GM12873 (cell line): ENCODE measurements at regions not wholly inside any gene's neighbourhood (a gene's known extent, or its start where the extent isn't known, plus 50 kb on each side); places are given as distances from the start of the nearest gene placed in this dataset.

ENCODE experiments used
- CTCF ChIP-seq: IDR thresholded peaks from 2 replicates; pipeline ENCODE4 v1.5.1; 2012; ENCODE audit warnings: low read depth, mild to moderate bottlenecking, moderate library complexity, low read length, control low read depth; ENCODE audit not compliant: insufficient read depth; ENCODE audit errors: missing control alignments

DNA sequence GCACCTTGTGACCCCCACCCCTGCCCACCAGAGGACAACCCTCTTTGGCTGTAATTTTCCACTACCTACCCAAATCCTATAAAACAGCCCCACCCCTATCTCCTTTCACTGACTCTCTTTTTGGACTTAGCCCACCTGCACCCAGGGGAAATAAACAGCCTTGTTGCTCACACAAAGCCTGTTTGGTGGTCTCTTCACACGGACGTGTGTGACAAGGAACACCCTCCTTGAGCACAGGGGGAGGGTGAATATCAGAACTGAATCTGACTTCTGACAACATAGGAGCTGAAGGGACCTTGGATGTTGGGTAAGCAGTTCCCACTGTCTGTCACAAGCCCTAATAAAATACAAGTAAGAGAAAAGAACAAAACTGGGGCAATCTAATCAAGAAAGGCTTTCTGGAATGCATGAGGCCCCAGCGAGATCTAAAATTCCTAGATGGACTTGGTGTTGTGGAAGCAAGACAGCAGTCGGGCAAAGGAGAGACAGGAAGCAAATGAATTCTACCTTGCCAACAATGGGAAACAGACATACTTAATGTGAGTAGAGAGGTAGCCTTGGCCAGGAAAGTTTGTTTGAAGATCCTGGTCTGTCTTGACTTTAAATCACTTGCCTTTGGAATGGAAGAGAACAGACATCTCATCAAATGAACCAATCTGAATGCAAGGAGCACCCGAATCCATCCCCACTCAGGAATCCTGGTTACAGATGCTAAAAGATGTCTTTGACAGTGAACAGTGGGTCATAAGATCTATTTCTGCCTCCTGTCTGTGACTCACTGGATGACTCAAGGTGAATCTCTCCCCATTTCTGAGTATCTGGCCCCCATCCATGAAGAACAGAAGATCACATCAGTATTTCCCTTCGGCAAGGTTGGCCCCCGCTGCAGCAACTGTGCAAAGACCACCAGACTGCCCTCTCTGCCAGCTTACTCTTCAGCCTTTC lies 53.3 kb downstream of the OLFML3 start:
- no peak for TF ChIP-seq CTCF

DNA sequence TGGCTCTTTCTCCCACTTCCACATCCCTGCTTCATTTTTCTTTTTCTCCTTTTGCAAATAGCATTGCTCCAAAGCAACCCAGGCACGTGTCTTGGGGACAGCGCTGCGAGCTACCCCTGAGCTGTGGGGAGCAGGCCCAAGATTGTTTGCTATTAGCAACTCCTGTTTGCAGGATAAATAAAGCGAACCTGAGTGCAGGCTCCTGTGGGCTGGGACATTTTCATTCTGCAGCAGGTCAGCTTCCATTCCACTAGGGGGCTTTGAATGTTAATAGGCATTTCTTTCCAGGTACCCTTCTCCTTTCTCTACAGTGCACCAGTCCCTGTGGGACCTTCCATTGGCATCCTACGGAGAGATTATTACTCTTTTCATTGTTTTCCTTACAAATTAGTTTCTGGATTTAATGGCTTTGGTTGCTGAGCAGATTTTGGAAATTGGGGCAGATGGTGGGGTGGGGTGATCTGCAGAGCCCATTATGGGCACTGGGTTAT lies 54.0 kb downstream of the OLFML3 start:
- peak; percentile 54 for TF ChIP-seq CTCF

- no peak for TF ChIP-seq CTCF
Observed at GRCh38 chr1:114033961-114034360, 54.7 kb downstream of the OLFML3 start.

- TF ChIP-seq CTCF = no peak
Observed at GRCh38 chr1:114034567-114035303, 55.5 kb downstream of the OLFML3 start.

- no peak for TF ChIP-seq CTCF
Observed at GRCh38 chr1:114035304-114035700, 56.0 kb downstream of the OLFML3 start.

DNA sequence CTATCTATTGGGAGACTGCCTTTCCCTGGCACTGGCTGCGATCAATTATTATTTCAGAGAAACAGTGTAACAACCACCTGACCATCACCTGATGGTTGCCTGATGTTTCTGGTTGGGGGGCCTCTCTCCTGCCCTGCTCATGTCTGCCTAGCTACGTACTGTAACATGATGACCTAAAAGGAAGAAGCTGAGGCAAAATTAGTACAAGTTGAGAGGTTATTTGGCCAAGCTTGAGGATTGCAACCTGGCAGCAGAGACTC lies 58.3 kb downstream of the OLFML3 start:
- no peak for TF ChIP-seq CTCF
